CD14-positive monocyte (primary cell): ENCODE measurements at regions not wholly inside any gene's neighbourhood (a gene's known extent, or its start where the extent isn't known, plus 50 kb on each side); places are given as distances from the start of the nearest gene placed in this dataset.

ENCODE experiments used
- DNase-seq, 3 donors: peaks; one replicate each; pipeline ENCODE4 v3.0.0-alpha.2; 2011 to 2022
- H2AFZ ChIP-seq: 2 replicates; pipeline ENCODE4 v1.6.0; 2012; ENCODE audit warnings: mild to moderate bottlenecking, low read depth, low read length, inconsistent platforms; ENCODE audit not compliant: insufficient read depth, poor library complexity, severe bottlenecking
- H3K27ac ChIP-seq, 2 donors: 1 replicate in 1 of 2; 2 replicates in 1 of 2; pipeline ENCODE4 v1.5.1; 2012 to 2013; ENCODE audit warnings: low read length in 2 of 2, control low read depth in 1 of 2, inconsistent platforms in 1 of 2, low read depth in 1 of 2, mild to moderate bottlenecking in 1 of 2
- H3K27me3 ChIP-seq, 2 donors: one replicate each; pipeline versions ENCODE4 v1.6.0 to v1.6.1; 2011 to 2013; ENCODE audit warnings: low read length in 2 of 2; ENCODE audit not compliant: control insufficient read depth in 2 of 2, insufficient read depth in 2 of 2
- H3K36me3 ChIP-seq, 2 donors: replicated peaks in 1 of 2; 1 replicate in 1 of 2; 2 replicates in 1 of 2; pipeline versions ENCODE4 v1.5.1 to v1.6.1; 2012 to 2013; ENCODE audit warnings: low read length in 2 of 2, control low read depth in 1 of 2, inconsistent platforms in 1 of 2, mild to moderate bottlenecking in 1 of 2; ENCODE audit not compliant: insufficient read depth in 2 of 2, control insufficient read depth in 1 of 2
- H3K4me1 ChIP-seq, 2 donors: 1 replicate in 1 of 2; 2 replicates in 1 of 2; pipeline versions ENCODE4 v1.5.1 to v1.6.1; 2012 to 2013; ENCODE audit warnings: low read length in 2 of 2, control low read depth in 1 of 2, inconsistent platforms in 1 of 2, mild to moderate bottlenecking in 1 of 2, moderate library complexity in 1 of 2; ENCODE audit not compliant: insufficient read depth in 2 of 2, control insufficient read depth in 1 of 2
- H3K4me2 ChIP-seq: replicated peaks from 2 replicates; pipeline ENCODE3; 2012; ENCODE audit warnings: low read length, moderate library complexity, mild to moderate bottlenecking; ENCODE audit not compliant: poor library complexity, severe bottlenecking; ENCODE audit errors: extremely low read depth
- H3K4me3 ChIP-seq, 3 experiments: fragments of 200-600 bp in 1 of 3; sonication (generic) in 1 of 3; replicated peaks in 1 of 3; 1 replicate in 2 of 3; 2 replicates in 1 of 3; pipeline ENCODE4 v1.5.1; 2011 to 2013; ENCODE audit warnings: low read length in 3 of 3, mild to moderate bottlenecking in 3 of 3, control low read depth in 2 of 3, low read depth in 2 of 3, inconsistent platforms in 1 of 3, moderate library complexity in 1 of 3
- H3K79me2 ChIP-seq: 2 replicates; pipeline ENCODE4 v1.6.0; 2012; ENCODE audit warnings: mild to moderate bottlenecking, control low read depth, inconsistent platforms, low read length, moderate library complexity; ENCODE audit not compliant: insufficient read depth
- H3K9ac ChIP-seq: 2 replicates; pipeline ENCODE4 v1.6.0; 2017; ENCODE audit warnings: low read length, mild to moderate bottlenecking; ENCODE audit not compliant: insufficient read depth, poor library complexity, severe bottlenecking
- H3K9me3 ChIP-seq, 2 donors: replicated peaks in 1 of 2; 1 replicate in 1 of 2; 2 replicates in 1 of 2; pipeline versions ENCODE4 v1.5.1 to v1.6.1; 2012 to 2013; ENCODE audit warnings: low read length in 2 of 2, control low read depth in 1 of 2; ENCODE audit not compliant: control insufficient read depth in 1 of 2, insufficient read depth in 1 of 2
- H4K20me1 ChIP-seq: 2 replicates; pipeline ENCODE4 v1.6.0; 2012; ENCODE audit warnings: mild to moderate bottlenecking, low read length, control low read depth, moderate library complexity; ENCODE audit not compliant: insufficient read depth
- H3K27ac Mint-ChIP-seq, 7 donors: one replicate each; pipeline ENCODE4 v1.8.0; 2020; ENCODE audit warnings: mild to moderate bottlenecking in 7 of 7, mixed read lengths in 7 of 7, moderate library complexity in 6 of 7, inconsistent platforms in 2 of 7
- H3K27me3 Mint-ChIP-seq, 3 donors: one replicate each; pipeline ENCODE4 v1.8.0; 2021 to 2022; ENCODE audit warnings: low read depth in 3 of 3, mild to moderate bottlenecking in 3 of 3, mixed read lengths in 3 of 3, moderate library complexity in 3 of 3, inconsistent platforms in 1 of 3
- H3K36me3 Mint-ChIP-seq, 2 donors: one replicate each; pipeline ENCODE4 v1.8.0; 2020; ENCODE audit warnings: mixed read lengths in 2 of 2, inconsistent platforms in 1 of 2, mild to moderate bottlenecking in 1 of 2
- H3K4me1 Mint-ChIP-seq: one replicate; pipeline ENCODE4 v1.8.0; 2020; ENCODE audit warnings: mild to moderate bottlenecking, mixed read lengths
- H3K4me3 Mint-ChIP-seq, 2 donors: one replicate each; pipeline ENCODE4 v1.8.0; 2020; ENCODE audit warnings: mild to moderate bottlenecking in 2 of 2, mixed read lengths in 2 of 2, moderate library complexity in 1 of 2
- H3K9me3 Mint-ChIP-seq, 7 donors: one replicate each; pipeline ENCODE4 v1.8.0; 2020 to 2022; ENCODE audit warnings: mixed read lengths in 7 of 7, mild to moderate bottlenecking in 6 of 7, moderate library complexity in 6 of 7, inconsistent platforms in 2 of 7
- WGBS: methylation state at CpG from one replicate; pipeline ENCODE4 v1.1.5; 2013; ENCODE audit warnings: missing lambda C conversion rate; ENCODE audit not compliant: insufficient coverage; 5-methylcytosine and 5-hydroxymethylcytosine counted together
- intact Hi-C, 2 donors: fragments of 100-400 bp; cut with micrococcal nuclease; formaldehyde crosslinking; loops; one replicate each; pipeline versions ENCODE4 v1.15.0 to v1.15.1; 2023
- TF ChIP-seq, protein P1 (sequence below): fragments of 200-600 bp; IDR thresholded peaks from one replicate; pipeline ENCODE4 v1.8.0; 2022; ENCODE audit warnings: antibody characterized with exemption, mild to moderate bottlenecking

GRCh38 chr10:22834471-22834870, 93.4 kb upstream of the ARMC3 start:
- DNase-seq = no peak
- intact Hi-C loops = no loop called here
- Mint-ChIP-seq H3K4me1 (peaks cover 8% of the 10 kb centered on the region), H3K36me3 (no peaks in the 10 kb centered on the region), H3K4me3 (no peak overlapping the region), H3K27ac (no peak overlapping the region), H3K27me3 (peaks cover 0 to 3% (median 0%) of the 10 kb centered on the region in 3 donors), H3K9me3 (peaks cover 0 to 10% (median 5%) of the 10 kb centered on the region in 7 donors)
- no peaks in the 10 kb centered on the region for H3K27me3 ChIP-seq
- no peaks in the 10 kb centered on the region for H4K20me1 ChIP-seq
- no peak overlapping the region for H3K4me2 ChIP-seq
- TF ChIP-seq, protein P1, sequence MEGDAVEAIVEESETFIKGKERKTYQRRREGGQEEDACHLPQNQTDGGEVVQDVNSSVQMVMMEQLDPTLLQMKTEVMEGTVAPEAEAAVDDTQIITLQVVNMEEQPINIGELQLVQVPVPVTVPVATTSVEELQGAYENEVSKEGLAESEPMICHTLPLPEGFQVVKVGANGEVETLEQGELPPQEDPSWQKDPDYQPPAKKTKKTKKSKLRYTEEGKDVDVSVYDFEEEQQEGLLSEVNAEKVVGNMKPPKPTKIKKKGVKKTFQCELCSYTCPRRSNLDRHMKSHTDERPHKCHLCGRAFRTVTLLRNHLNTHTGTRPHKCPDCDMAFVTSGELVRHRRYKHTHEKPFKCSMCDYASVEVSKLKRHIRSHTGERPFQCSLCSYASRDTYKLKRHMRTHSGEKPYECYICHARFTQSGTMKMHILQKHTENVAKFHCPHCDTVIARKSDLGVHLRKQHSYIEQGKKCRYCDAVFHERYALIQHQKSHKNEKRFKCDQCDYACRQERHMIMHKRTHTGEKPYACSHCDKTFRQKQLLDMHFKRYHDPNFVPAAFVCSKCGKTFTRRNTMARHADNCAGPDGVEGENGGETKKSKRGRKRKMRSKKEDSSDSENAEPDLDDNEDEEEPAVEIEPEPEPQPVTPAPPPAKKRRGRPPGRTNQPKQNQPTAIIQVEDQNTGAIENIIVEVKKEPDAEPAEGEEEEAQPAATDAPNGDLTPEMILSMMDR = no peak
- H3K27ac ChIP-seq = no peak overlapping the region
- H3K4me1 ChIP-seq = no peaks in the 10 kb centered on the region
- no CpG with 5 or more reads among the region's 3 CpGs for WGBS
- no peaks in the 10 kb centered on the region for H3K36me3 ChIP-seq
- no peaks in the 10 kb centered on the region for H3K79me2 ChIP-seq
- no peak overlapping the region for H3K4me3 ChIP-seq
- peaks cover 0 to 16% of the 10 kb centered on the region in 2 donors for H3K9me3 ChIP-seq
- no peak overlapping the region for H2AFZ ChIP-seq
- H3K9ac ChIP-seq = no peak overlapping the region

GRCh38 chr10:22833781-22834180, 94.1 kb upstream of the ARMC3 start:
- Mint-ChIP-seq H3K27ac (no peak overlapping the region), H3K27me3 (peaks cover 0 to 3% (median 0%) of the 10 kb centered on the region in 3 donors), H3K4me1 (peaks cover 8% of the 10 kb centered on the region), H3K9me3 (peaks cover 0 to 10% (median 5%) of the 10 kb centered on the region in 7 donors), H3K36me3 (no peaks in the 10 kb centered on the region), H3K4me3 (no peak overlapping the region)
- H3K36me3 ChIP-seq = no peaks in the 10 kb centered on the region
- H4K20me1 ChIP-seq = no peaks in the 10 kb centered on the region
- peaks cover 0 to 16% of the 10 kb centered on the region in 2 donors for H3K9me3 ChIP-seq
- DNase-seq = no peak
- no peak overlapping the region for H2AFZ ChIP-seq
- intact Hi-C loops = no loop called here
- H3K4me1 ChIP-seq = no peaks in the 10 kb centered on the region
- H3K27me3 ChIP-seq = no peaks in the 10 kb centered on the region
- H3K4me2 ChIP-seq = no peak overlapping the region
- no CpG with 5 or more reads among the region's 1 CpG for WGBS
- no peaks in the 10 kb centered on the region for H3K79me2 ChIP-seq
- H3K9ac ChIP-seq = no peak overlapping the region
- H3K4me3 ChIP-seq = no peak overlapping the region
- TF ChIP-seq, protein P1 = no peak
- no peak overlapping the region for H3K27ac ChIP-seq
